Adrenal gland (tissue), 5 donors: ENCODE measurements at regions not wholly inside any gene's neighbourhood (a gene's known extent, or its start where the extent isn't known, plus 50 kb on each side); places are given as distances from the start of the nearest gene placed in this dataset.

Source experiments
- CTCF ChIP-seq, 6 experiments: fragments of 450-650 bp in 4 of 6; fragments of 200-600 bp in 2 of 6; sonication (generic) in 1 of 6; IDR thresholded peaks; 1 replicate in 5 of 6; 2 replicates in 1 of 6; pipeline versions ENCODE4 v1.5.1 to v1.8.0; 2016 to 2021; ENCODE audit warnings: antibody characterized with exemption in 6 of 6, mild to moderate bottlenecking in 2 of 6, moderate library complexity in 1 of 6
- POLR2A ChIP-seq, 2 donors: fragments of 450-650 bp; IDR thresholded peaks; one replicate each; pipeline ENCODE4 v1.6.1; 2017; ENCODE audit warnings: antibody characterized with exemption in 2 of 2, mild to moderate bottlenecking in 2 of 2, moderate library complexity in 1 of 2
- donor health status: DM: no; HTN: no; CAD: no.

GRCh38 chr13:68490594-68490993 is 1260.5 kb upstream of the PCDH9 start:
- TF ChIP-seq CTCF (IDR thresholded peaks at IDR 0.05) (no peak), POLR2A (IDR thresholded peaks at IDR 0.05) (no peak)
